ENCODE measurements at regions not wholly inside any gene's neighbourhood (a gene's known extent, or its start where the extent isn't known, plus 50 kb on each side); places are given as distances from the start of the nearest gene placed in this dataset.
"Not testable (repeated sequence)": the region's sequence is repeated elsewhere in the genome, so short reads cannot be mapped to it uniquely, and the experiment has no call there.

DNA sequence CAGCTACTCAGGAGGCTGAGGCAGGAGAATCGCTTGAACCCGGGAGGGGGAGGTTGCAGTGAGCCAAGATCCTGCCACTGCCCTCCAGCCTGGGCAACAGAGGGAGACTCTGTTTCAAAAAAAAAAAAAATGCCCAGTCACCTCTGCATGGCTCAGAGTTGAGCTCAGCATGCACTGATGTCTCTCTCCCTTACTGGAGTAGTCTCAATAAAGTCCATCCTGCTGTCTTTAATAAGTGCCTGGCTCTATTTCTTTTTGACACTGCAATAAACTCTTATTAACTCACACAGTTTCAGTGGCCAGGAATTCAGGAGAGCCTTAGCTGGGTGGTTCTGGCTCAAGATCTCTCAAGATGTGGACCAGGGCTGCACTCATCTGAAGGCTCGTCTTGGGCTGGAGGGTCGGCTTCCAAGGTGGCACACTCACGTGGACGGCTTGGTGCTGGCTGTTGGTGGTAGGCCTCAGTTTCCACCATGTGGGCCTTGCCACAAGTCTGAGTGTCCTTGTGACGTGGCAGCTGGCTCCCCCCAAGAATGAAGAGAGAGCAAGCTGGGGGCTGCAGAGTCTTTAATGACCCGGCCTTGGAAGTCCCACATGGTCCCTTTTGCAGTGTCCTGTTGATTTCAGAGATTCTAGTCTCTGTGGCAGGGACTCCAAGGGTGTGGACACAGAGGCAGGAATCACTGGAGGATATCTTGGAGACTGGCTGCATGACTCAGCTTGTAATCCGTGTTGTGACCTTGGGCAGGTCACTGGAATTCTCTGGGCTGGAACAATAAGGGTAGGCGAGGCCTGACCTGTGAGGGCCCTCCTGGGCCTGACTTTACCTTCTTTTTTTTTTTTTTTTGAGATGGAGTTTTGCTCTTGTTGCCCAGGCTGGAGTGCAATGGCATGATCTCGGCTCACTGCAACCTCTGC lies 85.9 kb upstream of the KMT2C start:
- TF ChIP-seq, protein P1, sequence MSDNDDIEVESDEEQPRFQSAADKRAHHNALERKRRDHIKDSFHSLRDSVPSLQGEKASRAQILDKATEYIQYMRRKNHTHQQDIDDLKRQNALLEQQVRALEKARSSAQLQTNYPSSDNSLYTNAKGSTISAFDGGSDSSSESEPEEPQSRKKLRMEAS (IDR thresholded peaks at IDR 0.05; ENCODE audit: low read depth, low read length), result no peak
- no peak for TF ChIP-seq MYC (IDR thresholded peaks at IDR 0.05; ENCODE audit: low read depth, low read length)
- no peak for TF ChIP-seq POLR2A (IDR thresholded peaks at IDR 0.05; ENCODE audit: extremely low read depth, insufficient read length)
- TF ChIP-seq CTCF (IDR thresholded peaks at IDR 0.05; ENCODE audit: low read depth, low read length), result no peak
- no peak overlapping the region for H3K4me3 ChIP-seq (ENCODE audit: low read depth, low read length)
- DNase-seq (ENCODE audit: low read depth), result no peak

DNA sequence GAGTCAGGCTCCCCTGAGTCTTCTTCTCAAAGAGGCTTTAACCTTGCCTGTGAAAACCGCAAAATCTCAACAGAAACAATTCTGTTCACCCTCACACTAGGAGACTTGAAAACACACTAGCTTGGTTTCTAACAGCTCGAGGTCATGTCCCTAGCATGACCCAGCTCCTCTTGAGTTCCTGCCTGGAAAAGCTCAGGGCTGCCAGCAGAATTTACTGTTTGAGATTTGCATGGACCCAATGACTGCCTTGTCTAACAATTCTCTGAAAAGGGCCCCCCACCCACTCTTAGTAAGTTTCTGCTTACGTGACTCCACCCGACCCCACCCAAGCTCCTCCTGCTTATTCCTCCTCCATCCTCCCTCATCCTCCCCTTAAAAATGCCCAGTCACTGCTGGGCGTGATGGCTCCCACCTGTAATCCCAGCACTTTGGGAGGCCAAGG lies 85.1 kb upstream of the KMT2C start:
- no peak for DNase-seq (ENCODE audit: low read depth)

DNA sequence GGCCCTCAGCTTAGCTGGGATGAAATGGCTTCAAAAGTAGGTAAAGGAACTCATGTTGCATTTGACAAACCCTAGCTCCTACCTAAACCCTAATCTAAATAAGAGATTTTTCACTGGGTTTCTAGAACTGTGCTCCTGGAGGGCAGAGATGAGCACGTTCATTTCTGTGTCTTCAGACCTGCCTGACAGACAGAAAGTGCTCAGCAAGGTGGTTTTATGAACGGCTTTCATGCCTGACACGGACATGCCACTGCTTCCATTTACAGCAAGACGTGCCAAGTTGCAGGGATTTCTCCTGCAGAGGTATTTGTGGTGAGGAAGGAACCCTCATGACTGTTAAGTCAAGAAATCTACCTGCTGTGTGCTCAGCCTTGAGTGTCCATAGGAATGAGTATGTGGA lies 83.5 kb upstream of the KMT2C start:
- no peak for DNase-seq (ENCODE audit: low read depth)
- TF ChIP-seq POLR2A (IDR thresholded peaks at IDR 0.05; ENCODE audit: extremely low read depth, insufficient read length) (no peak), CTCF (IDR thresholded peaks at IDR 0.05; ENCODE audit: low read depth, low read length) (no peak), MYC (IDR thresholded peaks at IDR 0.05; ENCODE audit: low read depth, low read length) (no peak)
- TF ChIP-seq, protein P1 (IDR thresholded peaks at IDR 0.05; ENCODE audit: low read depth, low read length), result no peak
- H3K4me3 ChIP-seq (ENCODE audit: low read depth, low read length), result no peak overlapping the region

More for the DNA sequence above, 85.1 kb upstream of the KMT2C start:
- TF ChIP-seq, protein P1 (IDR thresholded peaks at IDR 0.05; ENCODE audit: low read depth, low read length), result no peak
- TF ChIP-seq MYC (IDR thresholded peaks at IDR 0.05; ENCODE audit: low read depth, low read length) (no peak), CTCF (IDR thresholded peaks at IDR 0.05; ENCODE audit: low read depth, low read length) (no peak), POLR2A (IDR thresholded peaks at IDR 0.05; ENCODE audit: extremely low read depth, insufficient read length) (no peak)
- H3K4me3 ChIP-seq (ENCODE audit: low read depth, low read length), result no peak overlapping the region

- no peak for DNase-seq (ENCODE audit: low read depth)
- no peak overlapping the region for H3K4me3 ChIP-seq (ENCODE audit: low read depth, low read length)
- TF ChIP-seq, protein P1 (IDR thresholded peaks at IDR 0.05; ENCODE audit: low read depth, low read length), result no peak
- TF ChIP-seq POLR2A (IDR thresholded peaks at IDR 0.05; ENCODE audit: extremely low read depth, insufficient read length) (no peak), CTCF (IDR thresholded peaks at IDR 0.05; ENCODE audit: low read depth, low read length) (no peak), MYC (IDR thresholded peaks at IDR 0.05; ENCODE audit: low read depth, low read length) (no peak)
Observed at GRCh38 chr7:152516216-152516615, 80.4 kb upstream of the KMT2C start.

- H3K4me3 ChIP-seq (ENCODE audit: low read depth, low read length), result not testable (repeated sequence)
Observed at GRCh38 chr7:152515266-152515950, 79.6 kb upstream of the KMT2C start.

GRCh38 chr7:152514771-152515105 lies 78.9 kb upstream of the KMT2C start:
- TF ChIP-seq, protein P1 (IDR thresholded peaks at IDR 0.05; ENCODE audit: low read depth, low read length), result no peak
- TF ChIP-seq POLR2A (IDR thresholded peaks at IDR 0.05; ENCODE audit: extremely low read depth, insufficient read length), result no peak
- TF ChIP-seq CTCF (IDR thresholded peaks at IDR 0.05; ENCODE audit: low read depth, low read length), result no peak
- TF ChIP-seq MYC (IDR thresholded peaks at IDR 0.05; ENCODE audit: low read depth, low read length), result no peak
- H3K4me3 ChIP-seq (ENCODE audit: low read depth, low read length), result no peak overlapping the region
- DNase-seq (ENCODE audit: low read depth), result no peak

More at GRCh38 chr7:152515266-152515950, 79.6 kb upstream of the KMT2C start:
- not testable (repeated sequence) for DNase-seq (ENCODE audit: low read depth)
